ENCODE measurements at regions not wholly inside any gene's neighbourhood (a gene's known extent, or its start where the extent isn't known, plus 50 kb on each side); places are given as distances from the start of the nearest gene placed in this dataset.

DNA sequence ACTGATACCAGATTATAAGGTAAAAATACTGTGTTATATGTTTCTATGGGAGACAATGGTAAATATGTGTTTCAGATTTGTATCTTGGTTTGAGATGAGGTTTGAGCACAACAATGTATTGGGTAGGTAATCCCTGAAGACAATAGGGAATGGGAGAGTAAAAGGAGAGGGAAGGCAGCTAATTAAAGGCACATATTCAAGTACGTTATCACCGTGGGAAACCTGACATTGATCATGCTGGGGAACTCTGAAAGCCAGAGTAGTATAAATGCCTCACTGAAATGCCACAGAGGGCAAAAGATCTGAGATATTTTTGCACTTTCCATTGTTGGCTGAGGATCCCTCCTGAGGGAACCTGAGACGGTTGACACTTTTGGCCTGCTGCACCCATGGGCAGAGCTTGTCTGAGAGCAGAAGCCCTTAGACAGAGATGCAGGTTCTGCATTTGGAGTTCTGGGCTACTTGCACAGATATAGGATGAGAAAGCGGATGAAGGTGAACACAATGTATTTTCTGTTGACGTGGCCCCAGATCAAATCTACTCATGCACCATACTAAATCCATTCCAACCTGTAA lies 506.7 kb downstream of the PCDH18 start:
- ChIA-PET POLR2A (no interaction called here), CTCF (no interaction called here)
- H3K36me3 Mint-ChIP-seq (ENCODE audit: low read depth), result no peaks in the 10 kb centered on the region
- H3K4me3 Mint-ChIP-seq, result no peak overlapping the region
- H3K27ac Mint-ChIP-seq, result no peak overlapping the region
- no peaks in the 10 kb centered on the region for H3K27me3 Mint-ChIP-seq
- H3K4me1 Mint-ChIP-seq, result no peaks in the 10 kb centered on the region
- DNase-seq, result no peak
- peaks cover 7% of the 10 kb centered on the region for H3K9me3 Mint-ChIP-seq

DNA sequence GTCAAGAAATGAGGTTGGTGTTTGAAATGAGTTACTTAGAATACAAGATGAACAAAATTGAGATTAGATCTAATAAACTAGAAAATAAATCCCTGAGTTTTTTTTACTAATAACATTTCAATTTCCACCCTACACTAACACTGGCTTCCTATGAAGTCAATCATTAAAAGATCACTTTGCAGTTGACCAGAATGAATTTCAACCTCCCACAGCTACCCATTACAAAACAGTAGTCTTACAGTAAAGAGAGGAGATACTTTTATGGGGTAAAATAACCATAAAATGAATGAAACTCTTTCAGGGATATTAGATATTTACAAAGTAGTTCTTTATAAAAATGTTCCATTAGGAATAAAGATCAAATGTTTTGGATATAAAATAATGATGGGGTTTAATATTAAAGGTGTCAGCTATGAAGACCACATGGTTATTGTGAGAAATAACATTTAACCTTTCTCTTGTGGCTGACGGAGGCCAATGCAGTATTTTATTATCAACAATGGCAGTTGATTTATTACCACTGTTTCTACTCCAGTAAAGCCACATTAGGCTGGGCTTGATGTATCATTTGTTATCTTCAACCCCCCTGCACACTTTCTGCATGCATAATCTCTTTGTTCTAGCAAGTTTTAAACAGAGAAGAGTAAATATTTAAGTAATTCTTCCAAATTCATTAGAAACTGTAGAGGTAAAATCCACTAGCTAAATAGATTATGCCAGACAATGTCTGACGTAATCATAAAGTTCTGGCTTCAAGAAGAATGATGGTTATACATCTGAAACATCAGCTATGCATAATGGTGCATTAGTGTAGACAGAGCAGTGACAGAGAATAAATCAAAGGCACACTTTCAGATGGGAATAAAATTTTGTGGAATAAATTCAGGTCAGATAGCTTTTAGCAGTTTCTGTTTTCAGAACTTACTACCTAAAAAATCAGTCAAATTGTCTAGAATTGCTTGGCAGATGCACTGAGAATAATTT lies 516.6 kb downstream of the PCDH18 start:
- Mint-ChIP-seq H3K27me3 (no peaks in the 10 kb centered on the region), H3K4me3 (no peak overlapping the region), H3K27ac (no peak overlapping the region), H3K9me3 (no peaks in the 10 kb centered on the region), H3K36me3 (ENCODE audit: low read depth) (no peaks in the 10 kb centered on the region), H3K4me1 (no peaks in the 10 kb centered on the region)
- DNase-seq, result no peak
- ChIA-PET POLR2A (no interaction called here), CTCF (no interaction called here)

DNA sequence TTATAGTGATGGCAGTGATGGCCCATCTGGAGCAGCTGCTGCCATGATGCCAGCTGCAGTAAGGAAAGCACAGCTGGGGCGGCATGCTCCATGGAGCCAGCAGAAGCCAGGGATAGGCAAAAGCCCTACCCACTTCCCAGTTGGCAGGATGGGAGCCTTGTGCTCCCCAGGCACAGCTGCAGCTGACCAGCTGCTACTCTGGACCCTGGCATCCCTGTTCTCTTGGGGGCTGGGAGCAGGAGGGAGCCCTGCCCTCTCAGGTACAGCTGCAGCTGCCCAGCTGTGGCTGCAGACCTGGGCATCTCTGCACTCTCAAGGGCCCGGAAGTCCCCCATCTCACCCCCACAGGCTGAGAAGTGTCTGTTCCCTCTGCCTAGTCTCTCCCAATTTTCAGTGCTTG lies 531.9 kb downstream of the PCDH18 start:
- H3K27ac Mint-ChIP-seq, result no peak overlapping the region
- H3K4me1 Mint-ChIP-seq, result no peaks in the 10 kb centered on the region
- no peaks in the 10 kb centered on the region for H3K27me3 Mint-ChIP-seq
- no peak overlapping the region for H3K4me3 Mint-ChIP-seq
- DNase-seq, result no peak
- ChIA-PET CTCF (no interaction called here), POLR2A (no interaction called here)
- H3K9me3 Mint-ChIP-seq, result peaks cover 18% of the 10 kb centered on the region
- no peaks in the 10 kb centered on the region for H3K36me3 Mint-ChIP-seq (ENCODE audit: low read depth)

DNA sequence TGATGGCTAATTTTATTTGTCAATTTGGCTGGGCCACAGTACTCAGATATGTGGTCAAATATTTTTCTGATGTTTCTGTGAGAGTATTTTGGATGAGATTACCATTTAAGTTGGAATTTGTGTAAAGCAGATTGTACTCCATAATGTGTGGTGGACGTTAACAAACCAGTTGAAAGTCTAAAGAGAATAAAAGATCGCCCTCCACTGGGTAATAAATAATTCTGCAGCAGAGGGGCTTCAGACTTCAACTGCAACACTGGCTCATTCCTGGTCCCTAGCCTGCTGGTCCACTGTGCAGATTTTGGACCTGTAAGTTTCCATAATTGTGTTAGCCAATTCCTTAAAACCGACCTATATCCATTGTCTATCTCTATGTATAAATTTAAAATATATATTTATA lies 540.3 kb downstream of the PCDH18 start:
- Mint-ChIP-seq H3K4me3 (no peak overlapping the region), H3K4me1 (no peaks in the 10 kb centered on the region), H3K36me3 (ENCODE audit: low read depth) (no peaks in the 10 kb centered on the region), H3K27ac (no peak overlapping the region), H3K27me3 (no peaks in the 10 kb centered on the region), H3K9me3 (peaks cover 4% of the 10 kb centered on the region)
- ChIA-PET CTCF (no interaction called here), POLR2A (no interaction called here)
- DNase-seq, result no peak

DNA sequence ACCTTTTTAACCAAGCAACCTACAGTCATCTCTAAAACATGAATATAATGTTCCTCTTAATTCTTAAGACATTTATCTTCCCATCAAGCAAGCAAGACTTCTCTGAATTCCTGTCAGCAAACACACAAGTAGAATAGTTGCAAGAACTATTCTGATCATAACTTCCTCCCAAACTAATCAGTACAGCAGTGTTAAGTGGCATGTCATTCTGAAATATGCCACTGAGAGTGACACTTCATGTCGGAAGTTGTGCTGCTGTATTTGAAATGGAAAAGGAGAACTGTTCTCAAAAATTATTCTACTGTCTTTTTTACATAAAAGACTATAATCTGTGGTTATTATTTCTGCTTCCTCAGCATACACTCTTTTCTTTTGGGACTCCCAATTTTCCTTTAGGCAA lies 546.6 kb downstream of the PCDH18 start:
- no peaks in the 10 kb centered on the region for H3K4me1 Mint-ChIP-seq
- no peak overlapping the region for H3K27ac Mint-ChIP-seq
- H3K4me3 Mint-ChIP-seq, result no peak overlapping the region
- H3K36me3 Mint-ChIP-seq (ENCODE audit: low read depth), result no peaks in the 10 kb centered on the region
- H3K9me3 Mint-ChIP-seq, result no peaks in the 10 kb centered on the region
- DNase-seq, result no peak
- no peaks in the 10 kb centered on the region for H3K27me3 Mint-ChIP-seq
- POLR2A ChIA-PET, result no interaction called here
- CTCF ChIA-PET, result no interaction called here

DNA sequence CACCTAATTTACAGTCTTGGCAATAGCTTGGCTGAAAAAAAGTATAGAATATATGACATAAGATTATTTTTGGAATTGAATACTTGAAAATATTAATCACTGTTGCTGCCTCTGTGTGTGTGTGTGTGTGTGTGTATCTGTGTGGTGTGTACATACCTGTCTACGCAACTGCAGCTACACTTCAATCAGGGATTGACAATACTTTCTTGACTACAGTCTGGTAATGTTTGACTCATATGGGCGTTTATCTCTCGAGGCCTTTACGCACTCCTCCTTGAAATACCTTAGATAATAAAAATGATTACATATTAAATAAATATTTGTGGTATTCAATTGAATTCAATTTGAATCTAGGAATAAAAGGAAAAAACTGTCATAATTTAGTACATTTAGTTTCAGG lies 565.2 kb downstream of the PCDH18 start:
- H3K27me3 Mint-ChIP-seq, result no peaks in the 10 kb centered on the region
- H3K4me1 Mint-ChIP-seq, result no peaks in the 10 kb centered on the region
- DNase-seq, result no peak
- H3K27ac Mint-ChIP-seq, result no peak overlapping the region
- CTCF ChIA-PET, result interaction anchor here (0.6 kb wide), 1 partner anchor 78 kb away, joined by 3 read pairs; no protein-coding TSS in a partner anchor
- H3K9me3 Mint-ChIP-seq, result peaks cover 4% of the 10 kb centered on the region
- H3K36me3 Mint-ChIP-seq (ENCODE audit: low read depth), result no peaks in the 10 kb centered on the region
- POLR2A ChIA-PET, result no interaction called here
- no peak overlapping the region for H3K4me3 Mint-ChIP-seq

DNA sequence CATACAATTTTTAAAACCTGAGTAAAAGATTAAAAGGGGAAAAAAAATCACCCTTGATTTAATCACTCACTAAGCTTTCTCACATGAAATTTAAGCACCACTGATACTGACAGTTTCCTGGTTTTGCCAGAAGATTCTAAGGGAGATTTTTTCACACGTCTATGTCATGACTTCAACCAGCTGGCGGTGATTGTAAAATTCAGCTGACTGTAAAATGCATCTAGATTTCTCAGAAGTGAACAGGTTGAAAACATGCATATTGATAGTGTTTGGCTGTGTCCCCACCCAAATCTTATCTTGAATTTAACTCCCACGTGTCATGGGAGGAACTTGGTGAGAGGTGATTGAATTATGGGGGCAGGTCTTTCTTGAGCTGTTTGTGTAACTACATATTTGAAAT lies 566.8 kb downstream of the PCDH18 start:
- Mint-ChIP-seq H3K9me3 (peaks cover 2% of the 10 kb centered on the region), H3K27ac (no peak overlapping the region), H3K36me3 (ENCODE audit: low read depth) (no peaks in the 10 kb centered on the region), H3K27me3 (no peaks in the 10 kb centered on the region), H3K4me1 (no peaks in the 10 kb centered on the region), H3K4me3 (no peak overlapping the region)
- no peak for DNase-seq
- ChIA-PET CTCF (no interaction called here), POLR2A (no interaction called here)

DNA sequence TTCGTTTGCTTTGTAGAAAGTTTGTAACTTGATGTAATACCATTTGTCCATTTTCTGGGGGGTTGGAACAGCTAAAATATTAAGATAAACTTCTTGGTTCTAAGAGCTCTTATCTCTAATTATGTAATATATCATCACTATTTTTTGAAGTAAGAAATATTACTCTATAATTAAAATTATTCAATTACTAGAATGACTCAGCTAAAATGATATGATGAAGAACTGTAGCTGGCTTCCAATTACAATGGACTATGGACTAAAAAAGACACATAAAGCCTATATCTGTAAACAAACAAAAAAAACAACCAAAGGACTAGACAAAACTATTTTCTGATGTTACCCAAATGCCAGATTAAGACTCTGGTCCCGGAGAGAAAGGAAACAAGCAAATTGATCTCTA lies 569.4 kb downstream of the PCDH18 start:
- Mint-ChIP-seq H3K4me1 (no peaks in the 10 kb centered on the region), H3K4me3 (no peak overlapping the region), H3K27ac (no peak overlapping the region), H3K36me3 (ENCODE audit: low read depth) (no peaks in the 10 kb centered on the region), H3K27me3 (no peaks in the 10 kb centered on the region), H3K9me3 (no peaks in the 10 kb centered on the region)
- ChIA-PET POLR2A (no interaction called here), CTCF (no interaction called here)
- DNase-seq, result no peak

DNA sequence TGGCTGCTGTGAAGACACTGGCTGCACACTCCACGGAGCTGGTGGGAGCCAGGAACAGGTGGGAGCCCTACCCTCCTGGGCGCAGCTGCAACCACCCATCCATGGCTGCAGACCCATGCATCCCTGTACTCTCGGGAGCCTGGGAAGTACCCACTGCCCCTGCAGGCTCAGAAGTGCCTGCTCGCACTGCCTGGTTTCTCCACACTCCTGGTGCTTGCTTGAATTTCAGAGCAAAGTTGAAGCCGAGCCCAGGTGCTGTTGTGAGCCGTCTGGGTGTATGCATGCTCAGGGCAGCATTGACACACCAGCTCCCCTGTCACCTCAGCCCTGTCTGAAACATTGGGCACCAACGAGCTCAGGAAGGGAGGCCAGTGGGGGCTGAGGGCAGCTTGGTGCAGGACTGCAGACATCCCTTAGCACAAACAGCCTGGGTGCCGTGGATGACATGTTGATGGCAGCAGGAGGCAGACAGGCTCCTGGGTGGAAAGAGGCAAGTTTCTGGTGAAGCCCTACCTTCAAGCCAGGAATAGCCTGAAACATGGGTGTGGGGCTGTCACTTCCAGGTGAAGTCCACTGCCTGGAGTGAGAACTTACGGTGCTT lies 585.9 kb downstream of the PCDH18 start:
- Mint-ChIP-seq H3K36me3 (ENCODE audit: low read depth) (no peaks in the 10 kb centered on the region), H3K9me3 (peaks cover 11% of the 10 kb centered on the region), H3K4me1 (no peaks in the 10 kb centered on the region), H3K27me3 (no peaks in the 10 kb centered on the region), H3K27ac (no peak overlapping the region), H3K4me3 (no peak overlapping the region)
- no peak for DNase-seq
- POLR2A ChIA-PET, result no interaction called here
- CTCF ChIA-PET, result no interaction called here

DNA sequence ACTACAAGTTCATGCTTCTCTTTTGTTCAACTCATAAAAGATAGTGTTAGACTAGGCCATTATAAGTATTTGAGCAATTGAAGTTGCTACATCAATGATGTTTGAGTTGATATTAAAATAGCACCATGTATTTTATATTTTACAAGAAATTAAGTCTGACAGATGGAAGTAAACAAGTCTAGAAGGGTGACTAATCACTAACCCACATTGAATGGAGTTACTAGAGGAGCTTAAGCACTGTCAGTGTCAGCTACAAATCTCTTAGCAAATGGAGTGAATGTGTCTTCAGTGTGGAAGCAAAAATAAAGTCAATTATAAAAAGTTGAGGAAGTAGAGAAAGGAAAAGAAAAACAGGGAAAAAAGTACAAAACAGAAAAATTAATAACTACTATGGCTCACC lies 592.5 kb downstream of the PCDH18 start:
- Mint-ChIP-seq H3K27me3 (no peaks in the 10 kb centered on the region), H3K27ac (no peak overlapping the region), H3K4me3 (no peak overlapping the region), H3K9me3 (no peaks in the 10 kb centered on the region), H3K4me1 (no peaks in the 10 kb centered on the region), H3K36me3 (ENCODE audit: low read depth) (no peaks in the 10 kb centered on the region)
- POLR2A ChIA-PET, result no interaction called here
- no peak for DNase-seq
- CTCF ChIA-PET, result no interaction called here

DNA sequence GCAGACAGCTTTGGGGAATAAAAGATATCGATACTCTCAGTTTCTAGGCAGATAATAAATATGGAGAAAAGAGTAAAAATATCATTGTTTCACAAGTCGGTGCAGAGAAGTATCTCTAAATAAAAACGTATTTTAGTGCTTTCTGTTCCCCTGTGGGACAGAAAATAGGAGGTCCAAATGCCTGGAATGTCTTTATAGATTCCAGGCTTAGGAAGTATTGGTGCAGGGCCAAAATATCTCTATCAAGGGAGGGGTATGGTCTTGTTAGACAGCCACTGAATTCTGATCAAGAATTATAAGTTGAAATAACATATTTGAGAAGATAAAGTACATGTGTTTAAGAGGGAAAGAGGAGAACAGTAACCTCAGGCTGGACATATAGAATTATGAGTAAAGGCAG lies 596.4 kb downstream of the PCDH18 start:
- H3K4me3 Mint-ChIP-seq, result no peak overlapping the region
- ChIA-PET CTCF (no interaction called here), POLR2A (no interaction called here)
- H3K9me3 Mint-ChIP-seq, result no peaks in the 10 kb centered on the region
- DNase-seq, result no peak
- no peak overlapping the region for H3K27ac Mint-ChIP-seq
- no peaks in the 10 kb centered on the region for H3K27me3 Mint-ChIP-seq
- H3K4me1 Mint-ChIP-seq, result no peaks in the 10 kb centered on the region
- H3K36me3 Mint-ChIP-seq (ENCODE audit: low read depth), result no peaks in the 10 kb centered on the region

DNA sequence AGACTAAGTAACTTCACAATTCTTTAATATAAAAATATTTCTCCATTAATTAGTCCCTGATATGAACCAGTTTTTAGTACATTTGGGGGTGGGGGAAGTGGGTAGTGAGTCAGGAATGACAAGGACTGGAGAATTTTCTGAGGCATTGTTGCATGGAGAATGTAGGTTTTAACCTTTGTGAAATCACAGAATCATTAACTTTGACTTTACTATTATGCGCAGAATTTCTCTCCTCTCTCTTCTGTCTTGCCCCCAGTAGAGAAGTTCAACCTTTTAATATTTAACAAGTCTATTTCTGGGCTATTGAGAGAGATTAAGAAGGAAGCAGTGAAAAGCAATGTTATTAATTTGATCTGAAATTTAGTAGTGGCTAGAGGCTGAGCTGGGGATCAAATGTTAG lies 597.0 kb downstream of the PCDH18 start:
- Mint-ChIP-seq H3K27ac (no peak overlapping the region), H3K27me3 (no peaks in the 10 kb centered on the region), H3K9me3 (no peaks in the 10 kb centered on the region), H3K4me3 (no peak overlapping the region), H3K4me1 (no peaks in the 10 kb centered on the region), H3K36me3 (ENCODE audit: low read depth) (no peaks in the 10 kb centered on the region)
- ChIA-PET POLR2A (no interaction called here), CTCF (no interaction called here)
- DNase-seq, result no peak

DNA sequence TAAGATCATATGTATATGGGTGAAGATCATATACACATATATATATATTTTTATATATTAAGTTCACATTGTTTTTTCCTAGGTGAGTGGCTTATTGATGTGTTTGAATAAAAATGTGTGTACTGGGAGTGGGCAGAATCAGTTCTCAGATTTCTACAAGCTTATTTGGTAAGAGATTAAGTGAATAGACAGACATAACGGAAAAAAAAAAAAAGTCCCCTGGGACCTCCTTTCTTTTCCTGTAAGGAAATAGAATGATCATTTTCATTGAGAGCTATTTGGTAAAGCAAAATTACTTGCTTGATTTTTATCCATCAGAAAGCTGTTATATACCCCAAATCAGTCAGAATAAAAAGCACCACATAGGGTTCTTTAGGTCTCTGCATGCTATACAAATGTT lies 597.7 kb downstream of the PCDH18 start:
- CTCF ChIA-PET, result no interaction called here
- POLR2A ChIA-PET, result no interaction called here
- H3K36me3 Mint-ChIP-seq (ENCODE audit: low read depth), result no peaks in the 10 kb centered on the region

DNA sequence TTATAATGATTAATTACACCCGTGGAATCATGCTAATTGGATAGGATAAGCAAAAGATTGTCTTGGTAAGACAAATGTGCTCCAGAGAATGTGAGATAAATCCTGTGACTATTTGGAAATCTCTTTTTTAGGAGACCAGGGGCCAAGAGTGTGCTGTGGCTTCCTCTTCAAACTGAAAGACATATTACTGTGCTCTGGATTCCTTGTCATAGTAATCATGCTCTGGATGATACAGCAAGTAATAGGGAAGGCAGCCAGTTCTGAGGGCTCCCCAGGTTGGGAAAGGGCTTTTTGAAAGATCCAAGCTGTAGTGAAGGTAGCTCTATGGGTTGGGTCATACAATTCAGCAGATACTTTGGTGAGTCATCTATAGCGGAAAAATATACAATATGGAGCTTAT lies 600.5 kb downstream of the PCDH18 start:
- Mint-ChIP-seq H3K27ac (no peak overlapping the region), H3K4me3 (no peak overlapping the region), H3K4me1 (no peaks in the 10 kb centered on the region), H3K9me3 (peaks cover 10% of the 10 kb centered on the region), H3K27me3 (no peaks in the 10 kb centered on the region), H3K36me3 (ENCODE audit: low read depth) (no peaks in the 10 kb centered on the region)
- POLR2A ChIA-PET, result no interaction called here
- CTCF ChIA-PET, result no interaction called here
- no peak for DNase-seq

More for the DNA sequence above, 597.7 kb downstream of the PCDH18 start:
- Mint-ChIP-seq H3K4me1 (no peaks in the 10 kb centered on the region), H3K9me3 (peaks cover 2% of the 10 kb centered on the region), H3K4me3 (no peak overlapping the region), H3K27ac (no peak overlapping the region), H3K27me3 (no peaks in the 10 kb centered on the region)
- DNase-seq, result no peak
